IgD-negative memory B cell (primary cell): ENCODE measurements at regions not wholly inside any gene's neighbourhood (a gene's known extent, or its start where the extent isn't known, plus 50 kb on each side); places are given as distances from the start of the nearest gene placed in this dataset.

Source experiments
- H3K27ac Mint-ChIP-seq, 3 donors: one replicate each; pipeline ENCODE4 v1.8.0; 2020 to 2022; ENCODE audit warnings: mild to moderate bottlenecking in 3 of 3, mixed read lengths in 3 of 3, moderate library complexity in 1 of 3
- H3K27me3 Mint-ChIP-seq: one replicate; pipeline ENCODE4 v1.8.0; 2021; ENCODE audit warnings: mixed read lengths
- H3K36me3 Mint-ChIP-seq: one replicate; pipeline ENCODE4 v1.8.0; 2020; ENCODE audit warnings: mild to moderate bottlenecking, mixed read lengths
- H3K4me1 Mint-ChIP-seq, 3 donors: one replicate each; pipeline ENCODE4 v1.8.0; 2020 to 2022; ENCODE audit warnings: mixed read lengths in 3 of 3, mild to moderate bottlenecking in 1 of 3
- H3K4me3 Mint-ChIP-seq, 4 donors: one replicate each; pipeline ENCODE4 v1.8.0; 2020 to 2022; ENCODE audit warnings: mild to moderate bottlenecking in 4 of 4, mixed read lengths in 4 of 4, moderate library complexity in 3 of 4
- H3K9me3 Mint-ChIP-seq, 3 donors: one replicate each; pipeline ENCODE4 v1.8.0; 2020 to 2021; ENCODE audit warnings: mixed read lengths in 3 of 3, mild to moderate bottlenecking in 1 of 3

GRCh38 chr3:94735354-94735753 lies 672.5 kb downstream of the NSUN3 start:
- Mint-ChIP-seq H3K4me3 (no peak overlapping the region), H3K9me3 (peaks cover 3 to 6% (median 3%) of the 10 kb centered on the region in 3 donors), H3K4me1 (no peaks in the 10 kb centered on the region), H3K27ac (no peak overlapping the region), H3K36me3 (no peaks in the 10 kb centered on the region), H3K27me3 (no peaks in the 10 kb centered on the region)

GRCh38 chr3:94737116-94737515 lies 674.3 kb downstream of the NSUN3 start:
- Mint-ChIP-seq H3K9me3 (peaks cover 0 to 6% (median 3%) of the 10 kb centered on the region in 3 donors), H3K27me3 (no peaks in the 10 kb centered on the region), H3K4me1 (no peaks in the 10 kb centered on the region), H3K36me3 (no peaks in the 10 kb centered on the region), H3K27ac (no peak overlapping the region), H3K4me3 (no peak overlapping the region)

- Mint-ChIP-seq H3K36me3 (no peaks in the 10 kb centered on the region), H3K4me1 (no peaks in the 10 kb centered on the region), H3K9me3 (peaks cover 0 to 8% (median 4%) of the 10 kb centered on the region in 3 donors), H3K27me3 (no peaks in the 10 kb centered on the region), H3K27ac (no peak overlapping the region), H3K4me3 (no peak overlapping the region)
These were observed 676.6 kb downstream of the NSUN3 start for GRCh38 chr3:94739420-94739819.

- H3K36me3 Mint-ChIP-seq = no peaks in the 10 kb centered on the region
- H3K27ac Mint-ChIP-seq = no peak overlapping the region
- peaks cover 0 to 18% (median 0%) of the 10 kb centered on the region in 3 donors for H3K9me3 Mint-ChIP-seq
- H3K4me1 Mint-ChIP-seq = no peaks in the 10 kb centered on the region
- H3K27me3 Mint-ChIP-seq = no peaks in the 10 kb centered on the region
- H3K4me3 Mint-ChIP-seq = no peak overlapping the region
These were observed 695.9 kb downstream of the NSUN3 start for GRCh38 chr3:94758751-94759150.

GRCh38 chr3:94772402-94772801 lies 709.5 kb downstream of the NSUN3 start:
- peaks cover 0 to 5% (median 2%) of the 10 kb centered on the region in 3 donors for H3K9me3 Mint-ChIP-seq
- H3K4me3 Mint-ChIP-seq = no peak overlapping the region
- H3K4me1 Mint-ChIP-seq = no peaks in the 10 kb centered on the region
- no peak overlapping the region for H3K27ac Mint-ChIP-seq
- no peaks in the 10 kb centered on the region for H3K36me3 Mint-ChIP-seq
- no peaks in the 10 kb centered on the region for H3K27me3 Mint-ChIP-seq

GRCh38 chr3:94775746-94776145 lies 712.9 kb downstream of the NSUN3 start:
- Mint-ChIP-seq H3K9me3 (peaks cover 0 to 3% (median 1%) of the 10 kb centered on the region in 3 donors), H3K27me3 (no peaks in the 10 kb centered on the region), H3K4me1 (no peaks in the 10 kb centered on the region), H3K4me3 (no peak overlapping the region), H3K36me3 (no peaks in the 10 kb centered on the region), H3K27ac (no peak overlapping the region)

GRCh38 chr3:94776401-94776915 lies 713.6 kb downstream of the NSUN3 start:
- H3K27me3 Mint-ChIP-seq = no peaks in the 10 kb centered on the region
- H3K27ac Mint-ChIP-seq = no peak overlapping the region
- H3K4me3 Mint-ChIP-seq = no peak overlapping the region
- no peaks in the 10 kb centered on the region for H3K36me3 Mint-ChIP-seq
- H3K4me1 Mint-ChIP-seq = no peaks in the 10 kb centered on the region
- peaks cover 0 to 3% (median 1%) of the 10 kb centered on the region in 3 donors for H3K9me3 Mint-ChIP-seq

GRCh38 chr3:94778289-94778688 lies 715.4 kb downstream of the NSUN3 start:
- H3K27me3 Mint-ChIP-seq = no peaks in the 10 kb centered on the region
- H3K9me3 Mint-ChIP-seq = peaks cover 1 to 4% (median 3%) of the 10 kb centered on the region in 3 donors
- H3K36me3 Mint-ChIP-seq = no peaks in the 10 kb centered on the region
- no peak overlapping the region for H3K4me3 Mint-ChIP-seq
- no peaks in the 10 kb centered on the region for H3K4me1 Mint-ChIP-seq
- no peak overlapping the region for H3K27ac Mint-ChIP-seq

- Mint-ChIP-seq H3K27ac (no peak overlapping the region), H3K27me3 (no peaks in the 10 kb centered on the region), H3K4me1 (no peaks in the 10 kb centered on the region), H3K9me3 (peaks cover 1 to 5% (median 3%) of the 10 kb centered on the region in 3 donors), H3K36me3 (no peaks in the 10 kb centered on the region), H3K4me3 (no peak overlapping the region)
These were observed 716.1 kb downstream of the NSUN3 start for GRCh38 chr3:94778814-94779494.

- no peaks in the 10 kb centered on the region for H3K27me3 Mint-ChIP-seq
- H3K27ac Mint-ChIP-seq = no peak overlapping the region
- peaks cover 0 to 5% (median 3%) of the 10 kb centered on the region in 3 donors for H3K9me3 Mint-ChIP-seq
- H3K36me3 Mint-ChIP-seq = no peaks in the 10 kb centered on the region
- no peak overlapping the region for H3K4me3 Mint-ChIP-seq
- H3K4me1 Mint-ChIP-seq = no peaks in the 10 kb centered on the region
These were observed 716.8 kb downstream of the NSUN3 start for GRCh38 chr3:94779699-94780098.

GRCh38 chr3:94784274-94784673 lies 721.4 kb downstream of the NSUN3 start:
- H3K4me3 Mint-ChIP-seq = no peak overlapping the region
- peaks cover 0 to 5% (median under 1%) of the 10 kb centered on the region in 3 donors for H3K9me3 Mint-ChIP-seq
- H3K27me3 Mint-ChIP-seq = no peaks in the 10 kb centered on the region
- H3K4me1 Mint-ChIP-seq = no peaks in the 10 kb centered on the region
- no peak overlapping the region for H3K27ac Mint-ChIP-seq
- no peaks in the 10 kb centered on the region for H3K36me3 Mint-ChIP-seq

- Mint-ChIP-seq H3K4me1 (no peaks in the 10 kb centered on the region), H3K4me3 (no peak overlapping the region)
These were observed 724.2 kb downstream of the NSUN3 start for GRCh38 chr3:94787066-94787465.

GRCh38 chr3:94787734-94788270 lies 724.9 kb downstream of the NSUN3 start:
- Mint-ChIP-seq H3K27ac (no peak overlapping the region), H3K36me3 (no peaks in the 10 kb centered on the region), H3K27me3 (no peaks in the 10 kb centered on the region), H3K4me1 (no peaks in the 10 kb centered on the region), H3K9me3 (peaks cover 0 to 7% (median 0%) of the 10 kb centered on the region in 3 donors), H3K4me3 (no peak overlapping the region)

More at GRCh38 chr3:94787066-94787465, 724.2 kb downstream of the NSUN3 start:
- no peaks in the 10 kb centered on the region for H3K36me3 Mint-ChIP-seq
- peaks cover 0 to 7% (median 0%) of the 10 kb centered on the region in 3 donors for H3K9me3 Mint-ChIP-seq
- no peaks in the 10 kb centered on the region for H3K27me3 Mint-ChIP-seq
- no peak overlapping the region for H3K27ac Mint-ChIP-seq

GRCh38 chr3:94794563-94794962 lies 731.7 kb downstream of the NSUN3 start:
- no peak overlapping the region for H3K27ac Mint-ChIP-seq
- H3K27me3 Mint-ChIP-seq = no peaks in the 10 kb centered on the region

GRCh38 chr3:94799420-94800060 lies 736.7 kb downstream of the NSUN3 start:
- H3K27me3 Mint-ChIP-seq = no peaks in the 10 kb centered on the region
- no peaks in the 10 kb centered on the region for H3K36me3 Mint-ChIP-seq
- no peaks in the 10 kb centered on the region for H3K4me1 Mint-ChIP-seq

More at GRCh38 chr3:94794563-94794962, 731.7 kb downstream of the NSUN3 start:
- Mint-ChIP-seq H3K4me1 (no peaks in the 10 kb centered on the region), H3K36me3 (no peaks in the 10 kb centered on the region), H3K4me3 (no peak overlapping the region), H3K9me3 (peaks cover 0 to 6% (median 0%) of the 10 kb centered on the region in 3 donors)

More at GRCh38 chr3:94799420-94800060, 736.7 kb downstream of the NSUN3 start:
- H3K27ac Mint-ChIP-seq = no peak overlapping the region
- no peak overlapping the region for H3K4me3 Mint-ChIP-seq
- peaks cover 0 to 6% (median 0%) of the 10 kb centered on the region in 3 donors for H3K9me3 Mint-ChIP-seq
